ENCODE measurements at regions not wholly inside any gene's neighbourhood (a gene's known extent, or its start where the extent isn't known, plus 50 kb on each side); places are given as distances from the start of the nearest gene placed in this dataset.

- DNase-seq (ENCODE audit: low read depth), result no peak
Measured at GRCh38 chr4:3343358-3343757, 50.5 kb downstream of the RGS12 start.

- no peak for DNase-seq (ENCODE audit: low read depth)
Measured at GRCh38 chr4:3344104-3344503, 51.3 kb downstream of the RGS12 start.

- DNase-seq (ENCODE audit: low read depth), result no peak
Measured at GRCh38 chr4:3344596-3344995, 51.8 kb downstream of the RGS12 start.

GRCh38 chr4:3345384-3345783 is 52.6 kb downstream of the RGS12 start:
- no peak for DNase-seq (ENCODE audit: low read depth)

- DNase-seq (ENCODE audit: low read depth), result peak; percentile 62
Measured at GRCh38 chr4:3346146-3346545, 53.3 kb downstream of the RGS12 start.

- no peak for DNase-seq (ENCODE audit: low read depth)
Measured at GRCh38 chr4:3347871-3348270, 55.0 kb downstream of the RGS12 start.

- DNase-seq (ENCODE audit: low read depth), result no peak
Measured at GRCh38 chr4:3348621-3349020, 55.8 kb downstream of the RGS12 start.

- DNase-seq (ENCODE audit: low read depth), result no peak
Measured at GRCh38 chr4:3349116-3349515, 56.3 kb downstream of the RGS12 start.

GRCh38 chr4:3351997-3352396 is 59.2 kb downstream of the RGS12 start:
- DNase-seq (ENCODE audit: low read depth), result no peak

GRCh38 chr4:3352505-3352904 is 59.7 kb downstream of the RGS12 start:
- DNase-seq (ENCODE audit: low read depth), result no peak

- DNase-seq (ENCODE audit: low read depth), result no peak
Measured at GRCh38 chr4:3352941-3353594, 60.2 kb downstream of the RGS12 start.

- no peak for DNase-seq (ENCODE audit: low read depth)
Measured at GRCh38 chr4:3353752-3354454, 61.1 kb downstream of the RGS12 start.

- no peak for DNase-seq (ENCODE audit: low read depth)
Measured at GRCh38 chr4:3354455-3354811, 61.6 kb downstream of the RGS12 start.

GRCh38 chr4:3355266-3355748 is 62.5 kb downstream of the RGS12 start:
- no peak for DNase-seq (ENCODE audit: low read depth)

- no peak for DNase-seq (ENCODE audit: low read depth)
Measured at GRCh38 chr4:3358656-3359055, 65.8 kb downstream of the RGS12 start.

GRCh38 chr4:3360777-3361176 is 68.0 kb downstream of the RGS12 start:
- DNase-seq (ENCODE audit: low read depth), result no peak

GRCh38 chr4:3361406-3361805 is 68.6 kb downstream of the RGS12 start:
- no peak for DNase-seq (ENCODE audit: low read depth)

GRCh38 chr4:3361896-3362295 is 69.1 kb downstream of the RGS12 start:
- DNase-seq (ENCODE audit: low read depth), result no peak

GRCh38 chr4:3362431-3363287 is 69.8 kb downstream of the RGS12 start:
- DNase-seq (ENCODE audit: low read depth), result no peak

- no peak for DNase-seq (ENCODE audit: low read depth)
Measured at GRCh38 chr4:3363411-3364141, 70.8 kb downstream of the RGS12 start.

- DNase-seq (ENCODE audit: low read depth), result no peak
Measured at GRCh38 chr4:3364199-3364598, 71.4 kb downstream of the RGS12 start.

- DNase-seq (ENCODE audit: low read depth), result no peak
Measured at GRCh38 chr4:3364634-3365314, 72.0 kb downstream of the RGS12 start.

Measured in HS-5 (cell line).